A549 (cell line): ENCODE measurements at regions not wholly inside any gene's neighbourhood (a gene's known extent, or its start where the extent isn't known, plus 50 kb on each side); places are given as distances from the start of the nearest gene placed in this dataset.

Source experiments
- ATAC-seq, 2 experiments: fragments of 200-7000 bp in 1 of 2; fragments of >200 bp in 1 of 2; cut with Nextera tagmentation in 1 of 2; cut with Tn5 transposase in 1 of 2; 3 replicates each; pipeline versions ENCODE4 v1.8.0 to v1.9.1; 2018 to 2020; ENCODE audit warnings: mild to moderate bottlenecking in 1 of 2, moderate library complexity in 1 of 2
- CTCF ChIA-PET: fragments of 300-600 bp; sonication (Branson Sonifier 250); formaldehyde crosslinking; extraction: SDS; loops from one replicate; lab custom pipeline; 2021; ENCODE audit warnings: antibody characterized with exemption, inconsistent platforms; lab: Yijun Ruan, JAX
- POLR2A ChIA-PET: fragments of 350-600 bp; formaldehyde crosslinking; extraction: SDS; loops from one replicate; lab custom pipeline; 2021; ENCODE audit warnings: antibody characterized with exemption, inconsistent platforms; lab: Yijun Ruan, JAX
- DNase-seq, 2 experiments: peaks; one replicate each; pipeline versions ENCODE4 v3.0.0 to v3.0.0-alpha.2; 2011 to 2016; ENCODE audit warnings: low read depth in 1 of 2, low spot score in 1 of 2
- FAIRE-seq: peaks from 2 replicates; lab custom pipeline; 2011; peaks lifted over from hg19 to GRCh38; lab: Jason Lieb, UNC
- H3K27ac ChIP-seq, 2 experiments: fragments of >200 bp; sonication (Bioruptor Twin); formaldehyde crosslinking; 3 replicates each; pipeline ENCODE4 v1.5.1; 2016 to 2017
- H3K4me1 ChIP-seq: fragments of >200 bp; sonication (Bioruptor Twin); formaldehyde crosslinking; 3 replicates; pipeline ENCODE4 v1.6.1; 2016
- H3K4me2 ChIP-seq: fragments of >200 bp; sonication (Bioruptor Twin); formaldehyde crosslinking; 3 replicates; pipeline ENCODE4 v1.6.1; 2016
- H3K4me3 ChIP-seq: fragments of >200 bp; sonication (Bioruptor Twin); formaldehyde crosslinking; 3 replicates; pipeline ENCODE4 v1.5.1; 2016
- H3K9me3 ChIP-seq: fragments of >200 bp; sonication (Bioruptor Twin); formaldehyde crosslinking; 3 replicates; pipeline ENCODE4 v1.6.1; 2016
- BHLHE40 ChIP-seq: IDR thresholded peaks from 2 replicates; pipeline ENCODE4 v1.6.1; 2012; ENCODE audit warnings: low read depth, low read length, inconsistent platforms
- CBX8 ChIP-seq: fragments of 200-600 bp; sonication (generic); IDR thresholded peaks from 2 replicates; pipeline ENCODE4 v1.6.1; 2016
- CEBPB ChIP-seq, 2 experiments: fragments of >200 bp in 1 of 2; sonication (Bioruptor Twin) in 1 of 2; formaldehyde crosslinking in 1 of 2; IDR thresholded peaks; 2 replicates each; pipeline ENCODE4 v1.6.1; 2012 to 2016
- CTCF ChIP-seq: fragments of >200 bp; sonication (Bioruptor Twin); formaldehyde crosslinking; IDR thresholded peaks from 3 replicates; pipeline ENCODE4 v1.5.1; 2016
- EHF ChIP-seq: fragments of 250-450 bp; sonication (Bioruptor Pico); IDR thresholded peaks from 2 replicates; pipeline ENCODE4 v1.5.0; 2020; ENCODE audit warnings: mild to moderate bottlenecking
- ELK1 ChIP-seq: fragments of 150-350 bp; IDR thresholded peaks from 2 replicates; pipeline ENCODE4 v1.6.1; 2014; ENCODE audit warnings: low read depth, mild to moderate bottlenecking, low read length
- GATA3 ChIP-seq: IDR thresholded peaks from 2 replicates; pipeline ENCODE4 v1.6.1; 2012; ENCODE audit warnings: borderline replicate concordance
- HDAC2 ChIP-seq: fragments of 200-600 bp; sonication (generic); IDR thresholded peaks from 2 replicates; pipeline ENCODE4 v1.6.1; 2016
- HOXA7 ChIP-seq: fragments of 250-450 bp; sonication (Bioruptor Pico); IDR thresholded peaks from 2 replicates; pipeline ENCODE4 v1.5.0; 2020; ENCODE audit warnings: mild to moderate bottlenecking, moderate library complexity
- HOXB13 ChIP-seq: fragments of 250-450 bp; sonication (Bioruptor Pico); IDR thresholded peaks from 2 replicates; pipeline ENCODE4 v1.5.0; 2020; ENCODE audit warnings: low read depth, mild to moderate bottlenecking, moderate library complexity
- HOXB5 ChIP-seq: fragments of 250-450 bp; sonication (Bioruptor Pico); IDR thresholded peaks from 2 replicates; pipeline ENCODE4 v1.5.0; 2020; ENCODE audit warnings: mild to moderate bottlenecking, moderate library complexity
- KDM5A ChIP-seq: fragments of 200-600 bp; sonication (generic); IDR thresholded peaks from 2 replicates; pipeline ENCODE4 v1.6.1; 2016; ENCODE audit warnings: antibody characterized with exemption, mild to moderate bottlenecking
- MAFK ChIP-seq: fragments of 450-650 bp; IDR thresholded peaks from 2 replicates; pipeline ENCODE4 v1.6.1; 2014; ENCODE audit not compliant: partially characterized antibody
- MAX ChIP-seq: IDR thresholded peaks from 2 replicates; pipeline ENCODE4 v1.6.1; 2012
- MYC ChIP-seq: IDR thresholded peaks from 2 replicates; pipeline ENCODE4 v1.6.1; 2012; ENCODE audit warnings: mild to moderate bottlenecking, inconsistent platforms, low read length, improper control_type of control experiment, borderline replicate concordance
- NFE2L2 ChIP-seq: fragments of 150-350 bp; conservative IDR thresholded peaks from 2 replicates; pipeline ENCODE4 v1.6.1; 2014; ENCODE audit warnings: low read length
- NPAS2 ChIP-seq: fragments of 250-450 bp; sonication (Bioruptor Pico); IDR thresholded peaks from 2 replicates; pipeline ENCODE4 v1.8.0; 2022; ENCODE audit warnings: mild to moderate bottlenecking, moderate library complexity, borderline replicate concordance
- PHF8 ChIP-seq: fragments of 200-600 bp; sonication (generic); IDR thresholded peaks from 2 replicates; pipeline ENCODE4 v1.6.1; 2016; ENCODE audit warnings: low read depth, mild to moderate bottlenecking, antibody characterized with exemption, moderate library complexity, borderline replicate concordance
- REST ChIP-seq: fragments of 200-600 bp; sonication (generic); IDR thresholded peaks from 2 replicates; pipeline ENCODE4 v1.6.1; 2016; ENCODE audit warnings: antibody characterized with exemption, mild to moderate bottlenecking, moderate library complexity
- RNF2 ChIP-seq: fragments of 200-600 bp; sonication (generic); IDR thresholded peaks from 2 replicates; pipeline ENCODE4 v1.6.1; 2016; ENCODE audit warnings: low read depth, mild to moderate bottlenecking, antibody characterized with exemption, moderate library complexity, borderline replicate concordance
- SMC3 ChIP-seq: fragments of >200 bp; sonication (Bioruptor Twin); formaldehyde crosslinking; IDR thresholded peaks from 3 replicates; pipeline ENCODE4 v1.6.1; 2018; ENCODE audit warnings: inconsistent platforms
- SREBF2 ChIP-seq: fragments of 450-650 bp; IDR thresholded peaks from 2 replicates; pipeline ENCODE4 v1.6.1; 2014; ENCODE audit warnings: mild to moderate bottlenecking, moderate library complexity
- TFCP2L1 ChIP-seq: fragments of 250-450 bp; sonication (Bioruptor Pico); IDR thresholded peaks from 2 replicates; pipeline ENCODE4 v1.5.0; 2021; ENCODE audit warnings: mild to moderate bottlenecking
- USF2 ChIP-seq: fragments of 450-650 bp; IDR thresholded peaks from 2 replicates; pipeline ENCODE4 v1.6.1; 2014; ENCODE audit warnings: antibody characterized with exemption
- WGBS: methylation state at CpG from one replicate; pipeline ENCODE4 v1.1.6; 2017; ENCODE audit errors: missing lambda C conversion rate; 5-methylcytosine and 5-hydroxymethylcytosine counted together

- TF ChIP-seq REST (no peak), PHF8 (no peak), MYC (no peak), CTCF (no peak), CBX8 (no peak), USF2 (no peak), SMC3 (no peak; the same call in 2 of the 3 replicates), HDAC2 (no peak), HOXA7 (CRISPR knock-in tag) (no peak), BHLHE40 (no peak), ELK1 (no peak), EHF (CRISPR knock-in tag) (0 out of 2 replicates have a peak, but pooled peaks have one; percentile 1), TFCP2L1 (CRISPR knock-in tag) (no peak), CEBPB (IDR thresholded peaks at IDR 0.05) (peak; percentile 19 to 61; a peak in 3 of 4 replicates), SREBF2 (no peak), GATA3 (peak; percentile 79; the same call in 1 of the 2 replicates), HOXB13 (CRISPR knock-in tag) (no peak), MAFK (no peak), NFE2L2 (no peak), HOXB5 (CRISPR knock-in tag) (no peak), KDM5A (no peak), MAX (no peak), NPAS2 (no peak)
These were observed 80.6 kb downstream of the TNFSF18 start (continued) for GRCh38 chr1:172970186-172970585.

- Histone ChIP-seq H3K4me1 (peaks cover 67% of the 10 kb centered on the region), H3K4me2 (no peak overlapping the region)
These were observed 79.5 kb downstream of the TNFSF18 start for GRCh38 chr1:172971241-172971640.

More at GRCh38 chr1:172971241-172971640, 79.5 kb downstream of the TNFSF18 start:
- ChIA-PET CTCF (interaction anchor here (1.1 to 2.2 kb wide), 2 partner anchors 226 to 231 kb away, joined by 3 to 6 read pairs; no protein-coding TSS in a partner anchor), POLR2A (no interaction called here)
- Histone ChIP-seq H3K9me3 (no peaks in the 10 kb centered on the region), H3K4me3 (no peak overlapping the region), H3K27ac (peak overlapping the region; percentile 50 to 61; a peak in 5 of 6 replicates)
- no peak for TF ChIP-seq RNF2
- TF ChIP-seq HOXB13 (CRISPR knock-in tag): no peak
- FAIRE-seq (no peak), DNase-seq (no peak), ATAC-seq (no peak)
- WGBS: 73% methylated on average over 4 of the region's 4 CpGs
